Mammary epithelial cell (primary cell): ENCODE measurements at regions not wholly inside any gene's neighbourhood (a gene's known extent, or its start where the extent isn't known, plus 50 kb on each side); places are given as distances from the start of the nearest gene placed in this dataset.

ENCODE experiments used
- CTCF ChIP-seq, 2 donors: IDR thresholded peaks in 1 of 2; conservative IDR thresholded peaks in 1 of 2; 2 replicates each; pipeline ENCODE4 v1.5.1; 2011 to 2012; ENCODE audit warnings: inconsistent platforms in 2 of 2, low read length in 2 of 2, mild to moderate bottlenecking in 2 of 2, control low read depth in 1 of 2, low read depth in 1 of 2; ENCODE audit not compliant: insufficient read depth in 1 of 2; ENCODE audit errors: extremely low read depth in 1 of 2
- EZH2 ChIP-seq: IDR thresholded peaks from 2 replicates; pipeline ENCODE4 v1.6.1; 2012; ENCODE audit warnings: low read length, inconsistent platforms, borderline replicate concordance

GRCh38 chr5:114185274-114185673 lies 176.6 kb upstream of the KCNN2 start:
- TF ChIP-seq EZH2: no peak
- no peak for TF ChIP-seq CTCF (conservative IDR thresholded peaks at IDR 0.05 in 1 of 2, IDR thresholded peaks at IDR 0.05 in 1 of 2; ENCODE audit: extremely low read depth in 1 of 2, insufficient read depth in 1 of 2, low read depth in 1 of 2, low read length in 2 of 2)
